ENCODE measurements at regions not wholly inside any gene's neighbourhood (a gene's known extent, or its start where the extent isn't known, plus 50 kb on each side); places are given as distances from the start of the nearest gene placed in this dataset.

GRCh38 chr7:131976411-131976810 lies 420.0 kb upstream of the PODXL start:
- H3K27me3 Mint-ChIP-seq: no peaks in the 10 kb centered on the region
- no peak for ATAC-seq (ENCODE audit: low read depth)
- POLR2A ChIA-PET: no interaction called here
- TF ChIP-seq, protein P1, sequence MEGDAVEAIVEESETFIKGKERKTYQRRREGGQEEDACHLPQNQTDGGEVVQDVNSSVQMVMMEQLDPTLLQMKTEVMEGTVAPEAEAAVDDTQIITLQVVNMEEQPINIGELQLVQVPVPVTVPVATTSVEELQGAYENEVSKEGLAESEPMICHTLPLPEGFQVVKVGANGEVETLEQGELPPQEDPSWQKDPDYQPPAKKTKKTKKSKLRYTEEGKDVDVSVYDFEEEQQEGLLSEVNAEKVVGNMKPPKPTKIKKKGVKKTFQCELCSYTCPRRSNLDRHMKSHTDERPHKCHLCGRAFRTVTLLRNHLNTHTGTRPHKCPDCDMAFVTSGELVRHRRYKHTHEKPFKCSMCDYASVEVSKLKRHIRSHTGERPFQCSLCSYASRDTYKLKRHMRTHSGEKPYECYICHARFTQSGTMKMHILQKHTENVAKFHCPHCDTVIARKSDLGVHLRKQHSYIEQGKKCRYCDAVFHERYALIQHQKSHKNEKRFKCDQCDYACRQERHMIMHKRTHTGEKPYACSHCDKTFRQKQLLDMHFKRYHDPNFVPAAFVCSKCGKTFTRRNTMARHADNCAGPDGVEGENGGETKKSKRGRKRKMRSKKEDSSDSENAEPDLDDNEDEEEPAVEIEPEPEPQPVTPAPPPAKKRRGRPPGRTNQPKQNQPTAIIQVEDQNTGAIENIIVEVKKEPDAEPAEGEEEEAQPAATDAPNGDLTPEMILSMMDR (IDR thresholded peaks at IDR 0.05): no peak
- no peak for TF ChIP-seq EZH2 (IDR thresholded peaks at IDR 0.05; ENCODE audit: borderline replicate concordance, insufficient read depth, low read depth, low read length, poor library complexity, severe bottlenecking)
- Histone ChIP-seq H3K9ac (ENCODE audit: low read length) (no peak overlapping the region), H3K4me3 (ENCODE audit: control extremely low read depth in 1 of 5, extremely low read depth in 1 of 5, insufficient read depth in 1 of 5, low read depth in 2 of 5, low read length in 4 of 5) (no peak overlapping the region), H3K27ac (ENCODE audit: low read length in 2 of 2) (no peak overlapping the region), H2AFZ (ENCODE audit: insufficient read depth, low read depth, low read length, poor library complexity, severe bottlenecking) (no peak overlapping the region), H3K79me2 (ENCODE audit: control insufficient read depth, insufficient read depth, low read length) (no peaks in the 10 kb centered on the region), H3K36me3 (replicated peaks in 1 of 2; ENCODE audit: control extremely low read depth in 1 of 2, control insufficient read depth in 1 of 2, extremely low read depth in 1 of 2, insufficient read depth in 2 of 2, low read length in 1 of 2) (no peaks in the 10 kb centered on the region), H4K20me1 (ENCODE audit: control insufficient read depth, insufficient read depth, low read length, poor library complexity, severe bottlenecking) (no peaks in the 10 kb centered on the region), H3K9me3 (ENCODE audit: control extremely low read depth in 1 of 3, control insufficient read depth in 2 of 3, insufficient read depth in 1 of 3, low read length in 2 of 3) (peaks cover 0 to 4% (median 0%) of the 10 kb centered on the region in 3 donors), H3K4me2 (replicated peaks; ENCODE audit: low read depth, low read length, poor library complexity, severe bottlenecking) (no peak overlapping the region), H3K4me1 (ENCODE audit: control insufficient read depth in 2 of 2, insufficient read depth in 2 of 2, low read length in 2 of 2) (no peaks in the 10 kb centered on the region), H3K27me3 (replicated peaks in 1 of 4; ENCODE audit: control extremely low read depth in 1 of 4, control insufficient read depth in 3 of 4, insufficient read depth in 4 of 4, low read length in 3 of 4) (no peaks in the 10 kb centered on the region)
- DNase-seq: no peak
- CTCF ChIA-PET: interaction anchor here (0.5 kb wide), 1 partner anchor 13 kb away, joined by 3 read pairs; no protein-coding TSS in a partner anchor
- no peaks in the 10 kb centered on the region for H3K4me1 Mint-ChIP-seq
- no peak overlapping the region for H3K4me3 Mint-ChIP-seq
- H3K9me3 Mint-ChIP-seq (ENCODE audit: insufficient read depth): no peaks in the 10 kb centered on the region
- 90% methylated on average over 2 of the region's 3 CpGs for WGBS (ENCODE audit: insufficient coverage)
- intact Hi-C loops (cut with micrococcal nuclease): no loop called here
- H3K27ac Mint-ChIP-seq: no peak overlapping the region

DNA sequence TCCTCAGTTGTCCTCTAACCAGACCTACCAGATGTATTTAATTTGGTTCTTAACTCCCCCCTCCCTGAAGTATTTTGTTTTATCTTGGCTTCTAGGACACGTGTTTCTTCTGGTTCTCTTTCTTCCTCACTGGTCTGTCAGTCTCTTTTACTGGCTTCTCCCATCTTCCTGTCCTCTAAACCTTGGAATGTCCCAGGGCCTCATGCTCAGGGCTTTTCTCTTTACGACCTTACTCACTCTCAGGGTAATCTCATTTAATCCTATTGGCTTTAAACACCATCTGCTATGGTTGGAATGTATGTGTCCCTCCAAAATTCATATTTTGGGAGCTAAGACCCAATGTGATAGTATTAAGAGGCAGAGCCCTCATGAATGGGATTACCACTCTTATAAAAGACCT lies 418.2 kb upstream of the PODXL start:
- no peaks in the 10 kb centered on the region for H3K4me1 ChIP-seq (ENCODE audit: control insufficient read depth in 2 of 2, insufficient read depth in 2 of 2, low read length in 2 of 2)
- peaks cover 0 to 4% (median 0%) of the 10 kb centered on the region in 3 donors for H3K9me3 ChIP-seq (ENCODE audit: control extremely low read depth in 1 of 3, control insufficient read depth in 2 of 3, insufficient read depth in 1 of 3, low read length in 2 of 3)
- Mint-ChIP-seq H3K4me1 (no peaks in the 10 kb centered on the region), H3K4me3 (no peak overlapping the region), H3K27me3 (no peaks in the 10 kb centered on the region), H3K27ac (no peak overlapping the region), H3K9me3 (ENCODE audit: insufficient read depth) (no peaks in the 10 kb centered on the region)
- H3K4me3 ChIP-seq (ENCODE audit: control extremely low read depth in 1 of 5, extremely low read depth in 1 of 5, insufficient read depth in 1 of 5, low read depth in 2 of 5, low read length in 4 of 5): no peak overlapping the region
- H3K27ac ChIP-seq (ENCODE audit: low read length in 2 of 2): no peak overlapping the region
- H2AFZ ChIP-seq (ENCODE audit: insufficient read depth, low read depth, low read length, poor library complexity, severe bottlenecking): no peak overlapping the region
- ATAC-seq (ENCODE audit: low read depth): no peak
- no peaks in the 10 kb centered on the region for H3K27me3 ChIP-seq (replicated peaks in 1 of 4; ENCODE audit: control extremely low read depth in 1 of 4, control insufficient read depth in 3 of 4, insufficient read depth in 4 of 4, low read length in 3 of 4)
- POLR2A ChIA-PET: no interaction called here
- no peaks in the 10 kb centered on the region for H4K20me1 ChIP-seq (ENCODE audit: control insufficient read depth, insufficient read depth, low read length, poor library complexity, severe bottlenecking)
- no CpG with 5 or more reads among the region's 2 CpGs for WGBS (ENCODE audit: insufficient coverage)
- CTCF ChIA-PET: no interaction called here
- TF ChIP-seq, protein P1 (IDR thresholded peaks at IDR 0.05): no peak
- TF ChIP-seq EZH2 (IDR thresholded peaks at IDR 0.05; ENCODE audit: borderline replicate concordance, insufficient read depth, low read depth, low read length, poor library complexity, severe bottlenecking): no peak
- intact Hi-C loops (cut with micrococcal nuclease): no loop called here
- no peak overlapping the region for H3K4me2 ChIP-seq (replicated peaks; ENCODE audit: low read depth, low read length, poor library complexity, severe bottlenecking)
- no peaks in the 10 kb centered on the region for H3K79me2 ChIP-seq (ENCODE audit: control insufficient read depth, insufficient read depth, low read length)
- no peak for DNase-seq
- no peaks in the 10 kb centered on the region for H3K36me3 ChIP-seq (replicated peaks in 1 of 2; ENCODE audit: control extremely low read depth in 1 of 2, control insufficient read depth in 1 of 2, extremely low read depth in 1 of 2, insufficient read depth in 2 of 2, low read length in 1 of 2)
- H3K9ac ChIP-seq (ENCODE audit: low read length): no peak overlapping the region
